ENCODE measurements at regions not wholly inside any gene's neighbourhood (a gene's known extent, or its start where the extent isn't known, plus 50 kb on each side); places are given as distances from the start of the nearest gene placed in this dataset.

DNA sequence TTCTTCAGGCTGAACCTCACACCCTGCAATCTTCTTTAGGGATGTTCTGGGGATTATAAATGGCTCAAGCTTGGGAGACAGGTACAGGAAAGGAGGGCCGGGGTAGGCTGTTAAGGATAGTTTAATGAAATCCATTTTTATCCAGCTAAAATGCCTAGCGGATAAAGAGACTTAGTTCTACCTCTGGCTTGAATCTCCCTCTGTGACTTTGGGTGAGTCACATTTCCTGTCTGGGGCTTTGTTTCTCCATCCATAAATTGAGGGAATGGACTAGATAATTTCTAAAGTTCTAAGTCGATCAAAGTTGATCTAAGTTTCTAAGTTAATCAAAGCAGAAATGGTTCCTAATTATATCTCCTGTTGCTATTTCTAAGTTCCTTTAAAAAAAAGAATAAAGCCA, 319.6 kb upstream of the E2F7 start:
- ChIA-PET CTCF (no interaction called here), POLR2A (no interaction called here)
- Histone ChIP-seq H3K4me3 (ENCODE audit: low read depth, low read length) (no peak overlapping the region), H3K9me3 (ENCODE audit: control insufficient read depth, insufficient read depth, low read depth, low read length) (no peaks in the 10 kb centered on the region), H3K27ac (ENCODE audit: extremely low read depth, low read depth, low read length) (no peak overlapping the region), H3K36me3 (ENCODE audit: control insufficient read depth in 2 of 2, insufficient read depth in 1 of 2, low read length in 2 of 2) (no peaks in the 10 kb centered on the region), H3K4me1 (ENCODE audit: control insufficient read depth, insufficient read depth, low read length) (no peaks in the 10 kb centered on the region)
- TF ChIP-seq ZNF350 (tag by site-specific recombination; IDR thresholded peaks at IDR 0.05) (no peak), ZNF223 (tag by site-specific recombination; IDR thresholded peaks at IDR 0.05) (no peak), SP2 (tag by site-specific recombination; IDR thresholded peaks at IDR 0.05) (no peak), ZNF324 (tag by site-specific recombination; IDR thresholded peaks at IDR 0.05) (no peak), ZNF155 (tag by site-specific recombination; IDR thresholded peaks at IDR 0.05) (no peak), KLF8 (tag by site-specific recombination; IDR thresholded peaks at IDR 0.05) (no peak), KLF16 (tag by site-specific recombination; IDR thresholded peaks at IDR 0.05) (no peak), SALL2 (tag by site-specific recombination; IDR thresholded peaks at IDR 0.05; ENCODE audit: borderline replicate concordance) (no peak), SCRT2 (tag by site-specific recombination; IDR thresholded peaks at IDR 0.05) (no peak)
- TF ChIP-seq, protein P1, sequence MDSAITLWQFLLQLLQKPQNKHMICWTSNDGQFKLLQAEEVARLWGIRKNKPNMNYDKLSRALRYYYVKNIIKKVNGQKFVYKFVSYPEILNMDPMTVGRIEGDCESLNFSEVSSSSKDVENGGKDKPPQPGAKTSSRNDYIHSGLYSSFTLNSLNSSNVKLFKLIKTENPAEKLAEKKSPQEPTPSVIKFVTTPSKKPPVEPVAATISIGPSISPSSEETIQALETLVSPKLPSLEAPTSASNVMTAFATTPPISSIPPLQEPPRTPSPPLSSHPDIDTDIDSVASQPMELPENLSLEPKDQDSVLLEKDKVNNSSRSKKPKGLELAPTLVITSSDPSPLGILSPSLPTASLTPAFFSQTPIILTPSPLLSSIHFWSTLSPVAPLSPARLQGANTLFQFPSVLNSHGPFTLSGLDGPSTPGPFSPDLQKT (IDR thresholded peaks at IDR 0.05; ENCODE audit: borderline replicate concordance, low read depth, low read length): no peak

DNA sequence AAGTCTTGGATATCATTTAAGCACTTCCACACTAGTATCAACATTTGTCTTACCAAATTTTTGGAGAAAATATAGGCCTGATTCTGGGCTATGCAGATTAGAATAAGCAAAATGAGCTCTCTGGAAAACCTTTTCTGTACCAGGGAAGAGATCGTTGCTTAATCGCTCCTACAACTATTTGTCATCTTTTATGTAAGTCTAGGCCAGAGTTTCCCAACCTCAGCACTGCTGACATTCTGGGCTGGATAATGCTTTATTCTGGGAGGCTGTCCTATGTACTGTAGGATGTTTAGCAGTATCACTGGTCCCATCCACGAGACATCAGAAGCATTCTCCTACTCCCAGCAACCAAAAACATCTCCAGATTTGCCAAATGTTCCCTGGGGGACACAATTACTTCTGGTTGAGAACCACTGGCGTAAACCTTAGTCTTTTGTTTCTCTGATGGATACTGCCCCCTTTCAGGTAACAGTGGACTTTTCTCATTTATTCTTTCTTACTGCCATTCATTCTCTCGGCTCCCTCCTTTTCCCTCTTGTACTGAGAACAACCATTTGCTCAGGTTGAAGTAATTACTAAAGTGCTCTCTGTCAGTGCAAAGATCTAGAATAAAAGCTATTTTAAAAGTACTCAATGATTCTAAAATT, 316.9 kb upstream of the E2F7 start:
- no peaks in the 10 kb centered on the region for H3K4me1 ChIP-seq (ENCODE audit: control insufficient read depth, insufficient read depth, low read length)
- no peak overlapping the region for H3K4me3 ChIP-seq (ENCODE audit: low read depth, low read length)
- no peaks in the 10 kb centered on the region for H3K36me3 ChIP-seq (ENCODE audit: control insufficient read depth in 2 of 2, insufficient read depth in 1 of 2, low read length in 2 of 2)
- ChIA-PET CTCF (no interaction called here), POLR2A (no interaction called here)
- H3K27ac ChIP-seq (ENCODE audit: extremely low read depth, low read depth, low read length): no peak overlapping the region
- TF ChIP-seq KLF10 (tag by site-specific recombination; IDR thresholded peaks at IDR 0.05): no peak
- no peak for TF ChIP-seq KLF9 (tag by site-specific recombination; IDR thresholded peaks at IDR 0.05; ENCODE audit: low read depth)
- H3K9me3 ChIP-seq (ENCODE audit: control insufficient read depth, insufficient read depth, low read depth, low read length): no peaks in the 10 kb centered on the region

DNA sequence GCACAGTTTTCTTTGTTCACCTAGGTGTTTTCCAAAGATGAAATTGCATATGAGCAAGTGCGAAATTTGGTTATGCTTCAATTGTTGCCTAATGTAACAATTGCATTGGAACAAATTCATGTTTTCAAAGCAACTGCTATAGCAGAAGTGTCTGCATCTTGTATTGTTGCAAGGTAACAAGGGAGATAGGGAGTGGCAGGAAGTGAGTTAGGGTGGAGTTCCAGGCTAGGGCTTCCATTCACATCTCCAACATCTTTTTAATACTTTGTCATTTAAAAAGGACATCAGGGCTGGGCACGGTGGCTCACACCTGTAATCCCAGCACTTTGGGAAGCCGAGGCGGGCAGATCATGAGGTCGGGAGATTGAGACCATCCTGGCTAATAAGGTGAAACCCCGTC, 312.3 kb upstream of the E2F7 start:
- H3K4me3 ChIP-seq (ENCODE audit: low read depth, low read length): no peak overlapping the region
- H3K27ac ChIP-seq (ENCODE audit: extremely low read depth, low read depth, low read length): no peak overlapping the region
- H3K4me1 ChIP-seq (ENCODE audit: control insufficient read depth, insufficient read depth, low read length): no peaks in the 10 kb centered on the region
- POLR2A ChIA-PET: no interaction called here
- no peaks in the 10 kb centered on the region for H3K36me3 ChIP-seq (ENCODE audit: control insufficient read depth in 2 of 2, insufficient read depth in 1 of 2, low read length in 2 of 2)
- TF ChIP-seq KLF1 (tag by site-specific recombination; IDR thresholded peaks at IDR 0.05) (no peak), ZNF610 (tag by site-specific recombination; IDR thresholded peaks at IDR 0.05; ENCODE audit: borderline replicate concordance) (peak; percentile 97)
- CTCF ChIA-PET: no interaction called here
- H3K9me3 ChIP-seq (ENCODE audit: control insufficient read depth, insufficient read depth, low read depth, low read length): no peaks in the 10 kb centered on the region

DNA sequence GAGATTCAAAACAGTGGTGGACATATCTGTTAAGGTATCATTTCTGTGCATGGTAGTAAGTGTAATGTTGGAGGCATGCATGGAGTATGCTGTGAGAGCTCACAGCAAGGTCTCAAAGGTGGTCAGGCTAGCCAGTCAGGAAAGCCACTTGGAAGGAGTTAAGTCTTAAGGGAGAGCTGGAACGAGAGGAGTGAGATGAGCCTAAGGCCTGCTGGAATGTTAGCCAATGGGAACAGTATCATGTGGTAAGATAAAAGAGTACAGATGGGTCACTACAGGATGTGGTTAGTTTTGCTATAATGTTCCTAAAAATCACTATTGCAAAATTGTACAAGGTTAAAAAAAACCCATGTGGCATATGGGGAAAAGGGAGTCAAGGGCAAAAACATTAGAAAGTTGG, 311.7 kb upstream of the E2F7 start:
- ChIA-PET CTCF (no interaction called here), POLR2A (no interaction called here)
- no peaks in the 10 kb centered on the region for H3K36me3 ChIP-seq (ENCODE audit: control insufficient read depth in 2 of 2, insufficient read depth in 1 of 2, low read length in 2 of 2)
- no peak overlapping the region for H3K27ac ChIP-seq (ENCODE audit: extremely low read depth, low read depth, low read length)
- no peaks in the 10 kb centered on the region for H3K4me1 ChIP-seq (ENCODE audit: control insufficient read depth, insufficient read depth, low read length)
- H3K4me3 ChIP-seq (ENCODE audit: low read depth, low read length): no peak overlapping the region
- no peaks in the 10 kb centered on the region for H3K9me3 ChIP-seq (ENCODE audit: control insufficient read depth, insufficient read depth, low read depth, low read length)
- TF ChIP-seq, protein P2, sequence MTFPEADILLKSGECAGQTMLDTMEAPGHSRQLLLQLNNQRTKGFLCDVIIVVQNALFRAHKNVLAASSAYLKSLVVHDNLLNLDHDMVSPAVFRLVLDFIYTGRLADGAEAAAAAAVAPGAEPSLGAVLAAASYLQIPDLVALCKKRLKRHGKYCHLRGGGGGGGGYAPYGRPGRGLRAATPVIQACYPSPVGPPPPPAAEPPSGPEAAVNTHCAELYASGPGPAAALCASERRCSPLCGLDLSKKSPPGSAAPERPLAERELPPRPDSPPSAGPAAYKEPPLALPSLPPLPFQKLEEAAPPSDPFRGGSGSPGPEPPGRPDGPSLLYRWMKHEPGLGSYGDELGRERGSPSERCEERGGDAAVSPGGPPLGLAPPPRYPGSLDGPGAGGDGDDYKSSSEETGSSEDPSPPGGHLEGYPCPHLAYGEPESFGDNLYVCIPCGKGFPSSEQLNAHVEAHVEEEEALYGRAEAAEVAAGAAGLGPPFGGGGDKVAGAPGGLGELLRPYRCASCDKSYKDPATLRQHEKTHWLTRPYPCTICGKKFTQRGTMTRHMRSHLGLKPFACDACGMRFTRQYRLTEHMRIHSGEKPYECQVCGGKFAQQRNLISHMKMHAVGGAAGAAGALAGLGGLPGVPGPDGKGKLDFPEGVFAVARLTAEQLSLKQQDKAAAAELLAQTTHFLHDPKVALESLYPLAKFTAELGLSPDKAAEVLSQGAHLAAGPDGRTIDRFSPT (tag by site-specific recombination; IDR thresholded peaks at IDR 0.05): no peak
- TF ChIP-seq ZNF777 (tag by site-specific recombination; IDR thresholded peaks at IDR 0.05; ENCODE audit: borderline replicate concordance) (no peak), ZNF596 (tag by site-specific recombination; IDR thresholded peaks at IDR 0.05) (no peak), SCRT1 (tag by site-specific recombination; IDR thresholded peaks at IDR 0.05; ENCODE audit: borderline replicate concordance) (no peak), ZNF423 (tag by site-specific recombination; IDR thresholded peaks at IDR 0.05) (no peak)
- TF ChIP-seq, protein P3, sequence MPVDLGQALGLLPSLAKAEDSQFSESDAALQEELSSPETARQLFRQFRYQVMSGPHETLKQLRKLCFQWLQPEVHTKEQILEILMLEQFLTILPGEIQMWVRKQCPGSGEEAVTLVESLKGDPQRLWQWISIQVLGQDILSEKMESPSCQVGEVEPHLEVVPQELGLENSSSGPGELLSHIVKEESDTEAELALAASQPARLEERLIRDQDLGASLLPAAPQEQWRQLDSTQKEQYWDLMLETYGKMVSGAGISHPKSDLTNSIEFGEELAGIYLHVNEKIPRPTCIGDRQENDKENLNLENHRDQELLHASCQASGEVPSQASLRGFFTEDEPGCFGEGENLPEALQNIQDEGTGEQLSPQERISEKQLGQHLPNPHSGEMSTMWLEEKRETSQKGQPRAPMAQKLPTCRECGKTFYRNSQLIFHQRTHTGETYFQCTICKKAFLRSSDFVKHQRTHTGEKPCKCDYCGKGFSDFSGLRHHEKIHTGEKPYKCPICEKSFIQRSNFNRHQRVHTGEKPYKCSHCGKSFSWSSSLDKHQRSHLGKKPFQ (tag by site-specific recombination; IDR thresholded peaks at IDR 0.05): no peak
- TF ChIP-seq, protein P4, sequence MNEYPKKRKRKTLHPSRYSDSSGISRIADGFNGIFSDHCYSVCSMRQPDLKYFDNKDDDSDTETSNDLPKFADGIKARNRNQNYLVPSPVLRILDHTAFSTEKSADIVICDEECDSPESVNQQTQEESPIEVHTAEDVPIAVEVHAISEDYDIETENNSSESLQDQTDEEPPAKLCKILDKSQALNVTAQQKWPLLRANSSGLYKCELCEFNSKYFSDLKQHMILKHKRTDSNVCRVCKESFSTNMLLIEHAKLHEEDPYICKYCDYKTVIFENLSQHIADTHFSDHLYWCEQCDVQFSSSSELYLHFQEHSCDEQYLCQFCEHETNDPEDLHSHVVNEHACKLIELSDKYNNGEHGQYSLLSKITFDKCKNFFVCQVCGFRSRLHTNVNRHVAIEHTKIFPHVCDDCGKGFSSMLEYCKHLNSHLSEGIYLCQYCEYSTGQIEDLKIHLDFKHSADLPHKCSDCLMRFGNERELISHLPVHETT (tag by site-specific recombination; IDR thresholded peaks at IDR 0.05): no peak
- TF ChIP-seq, protein P5, sequence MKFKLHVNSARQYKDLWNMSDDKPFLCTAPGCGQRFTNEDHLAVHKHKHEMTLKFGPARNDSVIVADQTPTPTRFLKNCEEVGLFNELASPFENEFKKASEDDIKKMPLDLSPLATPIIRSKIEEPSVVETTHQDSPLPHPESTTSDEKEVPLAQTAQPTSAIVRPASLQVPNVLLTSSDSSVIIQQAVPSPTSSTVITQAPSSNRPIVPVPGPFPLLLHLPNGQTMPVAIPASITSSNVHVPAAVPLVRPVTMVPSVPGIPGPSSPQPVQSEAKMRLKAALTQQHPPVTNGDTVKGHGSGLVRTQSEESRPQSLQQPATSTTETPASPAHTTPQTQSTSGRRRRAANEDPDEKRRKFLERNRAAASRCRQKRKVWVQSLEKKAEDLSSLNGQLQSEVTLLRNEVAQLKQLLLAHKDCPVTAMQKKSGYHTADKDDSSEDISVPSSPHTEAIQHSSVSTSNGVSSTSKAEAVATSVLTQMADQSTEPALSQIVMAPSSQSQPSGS (tag by site-specific recombination; IDR thresholded peaks at IDR 0.05; ENCODE audit: low read depth): no peak

Measured in HEK293 (cell line).